Loucy (cell line): ENCODE measurements at regions not wholly inside any gene's neighbourhood (a gene's known extent, or its start where the extent isn't known, plus 50 kb on each side); places are given as distances from the start of the nearest gene placed in this dataset.

Source experiments
- H2AFZ ChIP-seq: fragments of 200-600 bp; sonication (generic); 2 replicates; pipeline ENCODE4 v1.6.0; 2016; ENCODE audit warnings: antibody characterized with exemption, mild to moderate bottlenecking, low read length, moderate library complexity
- H3F3A ChIP-seq: fragments of 200-600 bp; 2 replicates; pipeline ENCODE4 v1.6.0; 2016; ENCODE audit warnings: antibody characterized with exemption, low read depth, mild to moderate bottlenecking
- H3K27me3 ChIP-seq: fragments of 200-600 bp; sonication (generic); 2 replicates; pipeline ENCODE4 v1.6.1; 2014; ENCODE audit warnings: low read length, mild to moderate bottlenecking; ENCODE audit not compliant: insufficient read depth, poor library complexity, severe bottlenecking
- H3K36me3 ChIP-seq: fragments of 200-600 bp; sonication (generic); 2 replicates; pipeline ENCODE4 v1.6.1; 2016; ENCODE audit warnings: low read length; ENCODE audit not compliant: insufficient read depth
- H3K4me1 ChIP-seq: fragments of 200-600 bp; sonication (generic); 2 replicates; pipeline ENCODE4 v1.5.1; 2014; ENCODE audit warnings: low read length, mild to moderate bottlenecking; ENCODE audit not compliant: insufficient read depth, poor library complexity, severe bottlenecking
- H3K4me2 ChIP-seq: fragments of 200-600 bp; sonication (generic); 2 replicates; pipeline ENCODE4 v1.6.0; 2014; ENCODE audit warnings: antibody characterized with exemption, low read length, low read depth, mild to moderate bottlenecking; ENCODE audit not compliant: poor library complexity, severe bottlenecking
- H3K4me3 ChIP-seq: fragments of 200-600 bp; sonication (generic); 2 replicates; pipeline ENCODE4 v1.5.1; 2014; ENCODE audit warnings: low read length, mild to moderate bottlenecking, mixed read lengths; ENCODE audit not compliant: poor library complexity, severe bottlenecking
- H3K79me2 ChIP-seq: fragments of 200-600 bp; sonication (generic); 2 replicates; pipeline ENCODE4 v1.6.1; 2014; ENCODE audit warnings: low read length; ENCODE audit not compliant: insufficient read depth
- H3K9ac ChIP-seq: fragments of 200-600 bp; sonication (generic); 2 replicates; pipeline ENCODE4 v1.6.0; 2014; ENCODE audit warnings: mild to moderate bottlenecking, low read depth, low read length, moderate library complexity; ENCODE audit not compliant: poor library complexity, severe bottlenecking
- H3K9me2 ChIP-seq: fragments of 200-600 bp; sonication (generic); replicated peaks from 2 replicates; pipeline ENCODE4 v1.6.1; 2016; ENCODE audit warnings: low read depth, low read length, mixed read lengths
- H3K9me3 ChIP-seq: fragments of 200-600 bp; sonication (generic); 2 replicates; pipeline ENCODE4 v1.6.1; 2014; ENCODE audit warnings: mild to moderate bottlenecking, antibody characterized with exemption, low read length, low read depth; ENCODE audit not compliant: insufficient read depth
- H4K20me1 ChIP-seq: fragments of 200-600 bp; sonication (generic); 2 replicates; pipeline ENCODE4 v1.6.0; 2014; ENCODE audit warnings: antibody characterized with exemption, low read length, mild to moderate bottlenecking; ENCODE audit not compliant: insufficient read depth, poor library complexity, severe bottlenecking
- EZH2phosphoT487 ChIP-seq: fragments of 200-600 bp; IDR thresholded peaks from 2 replicates; pipeline ENCODE4 v1.6.1; 2018; ENCODE audit warnings: antibody characterized with exemption, mild to moderate bottlenecking, moderate library complexity, borderline replicate concordance
- TF ChIP-seq, protein P1 (sequence below): fragments of 200-600 bp; sonication (generic); conservative IDR thresholded peaks from 2 replicates; pipeline ENCODE4 v1.5.1; 2014; ENCODE audit warnings: mild to moderate bottlenecking, antibody characterized with exemption, low read length

GRCh38 chr5:25649628-25650265 lies 1005.0 kb upstream of the CDH10 start:
- no peak for TF ChIP-seq EZH2phosphoT487
- TF ChIP-seq, protein P1, sequence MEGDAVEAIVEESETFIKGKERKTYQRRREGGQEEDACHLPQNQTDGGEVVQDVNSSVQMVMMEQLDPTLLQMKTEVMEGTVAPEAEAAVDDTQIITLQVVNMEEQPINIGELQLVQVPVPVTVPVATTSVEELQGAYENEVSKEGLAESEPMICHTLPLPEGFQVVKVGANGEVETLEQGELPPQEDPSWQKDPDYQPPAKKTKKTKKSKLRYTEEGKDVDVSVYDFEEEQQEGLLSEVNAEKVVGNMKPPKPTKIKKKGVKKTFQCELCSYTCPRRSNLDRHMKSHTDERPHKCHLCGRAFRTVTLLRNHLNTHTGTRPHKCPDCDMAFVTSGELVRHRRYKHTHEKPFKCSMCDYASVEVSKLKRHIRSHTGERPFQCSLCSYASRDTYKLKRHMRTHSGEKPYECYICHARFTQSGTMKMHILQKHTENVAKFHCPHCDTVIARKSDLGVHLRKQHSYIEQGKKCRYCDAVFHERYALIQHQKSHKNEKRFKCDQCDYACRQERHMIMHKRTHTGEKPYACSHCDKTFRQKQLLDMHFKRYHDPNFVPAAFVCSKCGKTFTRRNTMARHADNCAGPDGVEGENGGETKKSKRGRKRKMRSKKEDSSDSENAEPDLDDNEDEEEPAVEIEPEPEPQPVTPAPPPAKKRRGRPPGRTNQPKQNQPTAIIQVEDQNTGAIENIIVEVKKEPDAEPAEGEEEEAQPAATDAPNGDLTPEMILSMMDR = no peak
- Histone ChIP-seq H3K4me2 (no peak overlapping the region), H3K9me3 (no peaks in the 10 kb centered on the region), H3K27me3 (no peaks in the 10 kb centered on the region), H2AFZ (no peak overlapping the region), H3F3A (no peaks in the 10 kb centered on the region), H3K79me2 (no peaks in the 10 kb centered on the region), H3K36me3 (no peaks in the 10 kb centered on the region), H3K9ac (no peak overlapping the region), H4K20me1 (no peaks in the 10 kb centered on the region), H3K4me1 (no peaks in the 10 kb centered on the region), H3K9me2 (no peaks in the 10 kb centered on the region), H3K4me3 (no peak overlapping the region)

GRCh38 chr5:25646421-25647341 lies 1001.9 kb upstream of the CDH10 start:
- Histone ChIP-seq H4K20me1 (no peaks in the 10 kb centered on the region), H3K4me2 (no peak overlapping the region), H3K27me3 (no peaks in the 10 kb centered on the region), H3K4me1 (no peaks in the 10 kb centered on the region), H3K9me3 (no peaks in the 10 kb centered on the region), H3K9me2 (no peaks in the 10 kb centered on the region), H2AFZ (no peak overlapping the region), H3K79me2 (no peaks in the 10 kb centered on the region), H3K36me3 (no peaks in the 10 kb centered on the region), H3K9ac (no peak overlapping the region), H3F3A (no peaks in the 10 kb centered on the region), H3K4me3 (no peak overlapping the region)
- TF ChIP-seq EZH2phosphoT487 = no peak
- TF ChIP-seq, protein P1 = no peak

GRCh38 chr5:25641124-25641523 lies 996.3 kb upstream of the CDH10 start:
- no peaks in the 10 kb centered on the region for H3K4me1 ChIP-seq
- H4K20me1 ChIP-seq = no peaks in the 10 kb centered on the region

More at GRCh38 chr5:25641124-25641523, 996.3 kb upstream of the CDH10 start:
- H3K9ac ChIP-seq = no peak overlapping the region
- H3K9me2 ChIP-seq = no peaks in the 10 kb centered on the region
- no peak overlapping the region for H3K4me2 ChIP-seq
- H3F3A ChIP-seq = no peaks in the 10 kb centered on the region
- no peaks in the 10 kb centered on the region for H3K79me2 ChIP-seq
- H3K27me3 ChIP-seq = no peaks in the 10 kb centered on the region
- no peak overlapping the region for H3K4me3 ChIP-seq
- no peaks in the 10 kb centered on the region for H3K9me3 ChIP-seq
- H2AFZ ChIP-seq = no peak overlapping the region
- no peak for TF ChIP-seq EZH2phosphoT487
- TF ChIP-seq, protein P1 = no peak
- H3K36me3 ChIP-seq = no peaks in the 10 kb centered on the region
